Dedifferentiated amniotic fluid mesenchymal stem cell (primary cell): ENCODE measurements at regions not wholly inside any gene's neighbourhood (a gene's known extent, or its start where the extent isn't known, plus 50 kb on each side); places are given as distances from the start of the nearest gene placed in this dataset.
"Not testable (repeated sequence)": the region's sequence is repeated elsewhere in the genome, so short reads cannot be mapped to it uniquely, and the experiment has no call there.

Source experiments
- DNase-seq: peaks from one replicate; pipeline ENCODE4 v3.0.0-alpha.2; 2016; ENCODE audit errors: extremely low spot score

GRCh38 chr7:111676167-111676566, 113.9 kb upstream of the IMMP2L start:
- DNase-seq: no peak

- no peak for DNase-seq
Measured at GRCh38 chr7:111672901-111673300, 110.6 kb upstream of the IMMP2L start.

- no peak for DNase-seq
Measured at GRCh38 chr7:111671927-111672326, 109.6 kb upstream of the IMMP2L start.

- DNase-seq: no peak
Measured at GRCh38 chr7:111668711-111669110, 106.4 kb upstream of the IMMP2L start.

- DNase-seq: no peak
Measured at GRCh38 chr7:111667488-111667887, 105.2 kb upstream of the IMMP2L start.

- DNase-seq: no peak
Measured at GRCh38 chr7:111666260-111666659, 104.0 kb upstream of the IMMP2L start.

GRCh38 chr7:111663771-111664170, 101.5 kb upstream of the IMMP2L start:
- no peak for DNase-seq

- DNase-seq: no peak
Measured at GRCh38 chr7:111662386-111662785, 100.1 kb upstream of the IMMP2L start.

GRCh38 chr7:111660478-111660877, 98.2 kb upstream of the IMMP2L start:
- DNase-seq: no peak

- DNase-seq: no peak
Measured at GRCh38 chr7:111658546-111658945, 96.3 kb upstream of the IMMP2L start.

- no peak for DNase-seq
Measured at GRCh38 chr7:111657018-111657417, 94.7 kb upstream of the IMMP2L start.

- no peak for DNase-seq
Measured at GRCh38 chr7:111654343-111654742, 92.1 kb upstream of the IMMP2L start.

- no peak for DNase-seq
Measured at GRCh38 chr7:111653846-111654245, 91.6 kb upstream of the IMMP2L start.

- peak; percentile 56 for DNase-seq
Measured at GRCh38 chr7:111650456-111650999, 88.2 kb upstream of the IMMP2L start.

GRCh38 chr7:111647881-111648280, 85.6 kb upstream of the IMMP2L start:
- no peak for DNase-seq

- not testable (repeated sequence) for DNase-seq
Measured at GRCh38 chr7:111644595-111644994, 82.3 kb upstream of the IMMP2L start.

- DNase-seq: no peak
Measured at GRCh38 chr7:111642373-111642772, 80.1 kb upstream of the IMMP2L start.

GRCh38 chr7:111640416-111640815, 78.1 kb upstream of the IMMP2L start:
- no peak for DNase-seq

GRCh38 chr7:111639934-111640333, 77.6 kb upstream of the IMMP2L start:
- DNase-seq: peak; percentile 87

GRCh38 chr7:111638078-111638477, 75.8 kb upstream of the IMMP2L start:
- no peak for DNase-seq

- DNase-seq: no peak
Measured at GRCh38 chr7:111633878-111634277, 71.6 kb upstream of the IMMP2L start.

- DNase-seq: no peak
Measured at GRCh38 chr7:111630862-111631261, 68.6 kb upstream of the IMMP2L start.

GRCh38 chr7:111622084-111622483, 59.8 kb upstream of the IMMP2L start:
- DNase-seq: no peak
